NCI-H2171 treated with DMSO at 0.1 percent for 48 hours (cell line): ENCODE measurements at regions not wholly inside any gene's neighbourhood (a gene's known extent, or its start where the extent isn't known, plus 50 kb on each side); places are given as distances from the start of the nearest gene placed in this dataset.

Source experiments
- DNase-seq: peaks from one replicate; lab custom pipeline; 2025; lab: John Stamatoyannopoulos, UW

DNA sequence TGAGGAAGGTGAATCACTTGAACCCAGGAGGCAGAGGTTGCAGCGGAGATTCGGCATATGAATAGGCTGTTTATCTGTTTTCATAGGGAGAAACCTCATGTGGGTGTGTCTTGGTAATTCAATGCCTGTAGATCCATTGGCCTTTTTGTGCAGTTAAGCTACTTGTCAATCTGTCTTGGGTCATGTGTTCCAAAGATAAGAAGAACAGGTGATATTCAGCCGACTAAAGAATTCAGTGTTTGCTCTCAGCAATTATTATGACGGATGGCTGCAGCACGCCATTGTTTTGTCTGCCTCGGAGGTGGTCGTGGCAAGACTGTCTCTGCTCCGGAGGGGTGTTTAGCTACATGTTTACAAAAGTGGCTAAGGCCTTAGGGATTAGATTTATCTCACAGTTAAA, 573.0 kb upstream of the PCDH9 start:
- DNase-seq: peak; percentile 3

DNA sequence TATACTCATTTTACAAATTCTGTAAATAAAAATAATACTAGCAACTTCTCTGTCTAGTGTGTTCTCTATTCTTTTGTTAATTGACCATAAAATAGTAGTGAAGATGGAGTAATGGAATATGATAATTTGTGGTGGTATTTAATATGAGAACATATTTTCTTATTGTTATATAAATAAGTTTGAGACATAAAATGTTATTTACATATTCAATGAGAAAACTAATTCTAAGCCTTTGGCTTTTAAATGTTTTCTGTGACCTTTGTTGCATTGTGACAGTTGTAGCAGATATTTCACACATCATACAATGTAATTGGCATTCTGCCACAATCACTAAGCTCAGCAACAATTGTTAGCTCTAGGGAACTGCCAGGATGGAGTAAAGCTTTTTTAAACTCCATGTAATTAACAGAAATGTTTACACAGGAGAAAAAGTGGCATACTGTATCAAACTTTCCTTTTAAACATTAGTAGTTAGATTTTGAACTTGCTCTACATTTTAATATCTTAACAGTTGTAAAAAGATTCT, 562.1 kb upstream of the PCDH9 start:
- DNase-seq: no peak

DNA sequence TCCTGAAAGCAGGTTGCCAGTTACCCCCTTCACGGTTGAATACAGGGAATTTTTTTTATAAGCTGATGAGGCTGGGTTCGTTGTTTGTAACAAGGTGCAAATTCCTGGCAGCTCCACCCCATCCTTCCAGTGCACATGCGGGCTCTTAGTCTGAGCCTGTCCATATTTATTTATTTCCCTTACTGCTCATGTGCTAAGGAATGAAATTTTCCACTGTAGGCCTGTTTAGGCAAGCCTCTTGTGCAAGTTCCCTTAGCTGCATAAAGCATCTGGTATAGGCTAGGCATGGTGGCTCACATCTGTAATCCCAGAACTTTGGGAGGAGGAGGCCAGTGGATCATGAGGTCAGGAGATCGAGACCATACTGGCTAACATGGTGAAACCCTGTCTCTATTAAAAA, 560.9 kb upstream of the PCDH9 start:
- no peak for DNase-seq

DNA sequence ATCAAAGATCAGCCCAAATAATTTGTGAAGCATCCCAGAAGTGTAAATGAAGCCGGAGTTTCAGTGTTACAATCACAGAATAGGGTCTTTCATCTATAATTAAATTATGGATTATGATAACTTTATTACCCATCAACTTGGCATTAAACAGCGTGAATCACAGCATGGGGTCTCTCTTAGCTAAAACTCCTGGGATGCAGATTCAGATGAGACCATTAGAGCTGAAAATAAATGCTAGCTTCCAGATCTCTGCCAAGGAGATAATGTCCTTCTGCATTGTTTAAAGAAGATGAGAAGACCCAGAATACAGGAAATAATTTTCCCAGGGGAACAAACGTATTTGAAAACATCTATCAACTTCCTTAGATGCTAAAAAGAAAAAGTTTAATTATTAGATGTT, 546.0 kb upstream of the PCDH9 start:
- no peak for DNase-seq

DNA sequence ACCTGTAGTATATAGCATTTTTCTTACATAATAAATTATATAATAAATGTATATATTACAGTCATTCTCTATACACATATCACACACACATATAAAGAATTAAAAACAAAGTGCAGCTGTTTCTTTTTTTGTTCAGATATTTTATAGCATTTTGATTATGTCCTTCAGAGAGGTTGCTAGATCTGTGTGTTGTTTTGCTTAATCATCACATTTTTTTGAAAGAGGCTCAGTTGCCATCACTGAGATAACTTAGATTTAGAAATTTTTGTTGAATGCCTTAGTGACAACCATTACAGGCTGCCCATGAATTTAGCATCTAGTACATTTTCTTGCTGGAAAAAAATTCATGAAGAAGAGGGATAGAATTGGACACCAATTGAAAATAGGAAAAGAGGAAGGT, 545.2 kb upstream of the PCDH9 start:
- DNase-seq: no peak

DNA sequence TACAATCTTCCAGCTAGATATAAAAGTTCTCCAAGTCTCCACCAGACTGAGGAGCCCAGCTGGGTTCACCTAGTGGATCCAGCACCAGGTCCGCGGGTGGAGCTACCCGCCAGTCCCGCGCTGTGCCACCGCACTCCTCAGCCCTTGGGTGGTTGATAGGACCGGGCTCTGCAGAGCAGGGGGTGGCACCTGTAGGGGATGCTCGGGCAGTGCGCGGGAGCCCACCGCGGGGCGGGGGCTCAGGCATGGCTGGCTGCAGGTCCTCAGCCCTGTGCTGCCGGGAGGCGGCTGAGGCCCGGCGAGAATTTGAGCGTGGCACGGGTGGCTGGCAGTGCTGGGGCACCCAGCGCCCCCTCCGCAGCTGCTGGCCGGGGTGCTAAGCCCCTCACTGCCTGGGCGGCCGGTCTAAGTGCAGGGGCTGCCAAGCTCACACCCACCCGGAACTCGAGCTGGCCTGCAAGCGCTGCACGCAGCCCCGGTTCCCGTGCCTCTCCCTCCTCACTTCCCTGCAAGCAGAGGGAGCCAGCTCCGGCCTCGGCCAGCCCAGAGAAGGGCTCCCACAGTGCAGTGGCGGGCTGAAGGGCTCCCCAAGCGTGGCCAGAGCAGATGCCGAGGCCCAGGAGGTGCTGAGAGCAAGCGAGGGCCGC, 542.8 kb upstream of the PCDH9 start:
- no peak for DNase-seq

DNA sequence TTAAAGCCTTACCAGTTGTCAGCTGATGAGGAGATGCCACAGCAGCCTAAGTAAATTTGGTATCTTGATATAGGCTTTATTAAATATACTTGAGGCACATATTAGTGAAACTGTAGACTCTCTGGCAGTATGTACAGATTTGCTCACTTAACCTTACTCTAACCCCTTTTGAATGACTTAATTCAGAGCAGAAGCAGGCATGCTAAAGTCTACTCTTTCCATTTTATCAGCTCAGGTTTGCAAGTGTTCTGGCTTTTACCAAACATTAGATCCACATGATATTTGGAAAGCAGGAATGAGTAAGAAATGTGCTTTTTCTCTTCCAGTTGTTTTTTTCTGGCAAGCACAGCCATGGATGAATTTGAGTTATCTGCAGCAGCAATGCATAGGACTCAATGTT, 541.0 kb upstream of the PCDH9 start:
- DNase-seq: no peak

DNA sequence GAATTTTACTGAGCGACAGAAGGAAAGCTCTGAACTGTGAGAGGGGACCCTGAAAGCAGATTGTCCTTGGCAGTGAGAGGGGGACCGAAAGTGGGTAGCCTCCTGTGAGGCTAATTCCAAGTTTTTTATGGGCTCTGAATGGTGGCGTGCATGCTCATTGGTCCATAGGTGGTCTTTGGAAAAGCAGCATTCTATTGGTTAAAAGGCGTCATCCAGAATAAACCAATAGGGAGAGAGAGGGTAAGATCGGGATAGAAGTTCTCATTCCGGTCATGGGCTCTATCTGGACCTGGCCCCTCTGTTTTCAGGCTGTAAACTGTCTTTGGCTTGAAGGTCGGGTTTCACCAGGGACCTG, 539.8 kb upstream of the PCDH9 start:
- DNase-seq: no peak

DNA sequence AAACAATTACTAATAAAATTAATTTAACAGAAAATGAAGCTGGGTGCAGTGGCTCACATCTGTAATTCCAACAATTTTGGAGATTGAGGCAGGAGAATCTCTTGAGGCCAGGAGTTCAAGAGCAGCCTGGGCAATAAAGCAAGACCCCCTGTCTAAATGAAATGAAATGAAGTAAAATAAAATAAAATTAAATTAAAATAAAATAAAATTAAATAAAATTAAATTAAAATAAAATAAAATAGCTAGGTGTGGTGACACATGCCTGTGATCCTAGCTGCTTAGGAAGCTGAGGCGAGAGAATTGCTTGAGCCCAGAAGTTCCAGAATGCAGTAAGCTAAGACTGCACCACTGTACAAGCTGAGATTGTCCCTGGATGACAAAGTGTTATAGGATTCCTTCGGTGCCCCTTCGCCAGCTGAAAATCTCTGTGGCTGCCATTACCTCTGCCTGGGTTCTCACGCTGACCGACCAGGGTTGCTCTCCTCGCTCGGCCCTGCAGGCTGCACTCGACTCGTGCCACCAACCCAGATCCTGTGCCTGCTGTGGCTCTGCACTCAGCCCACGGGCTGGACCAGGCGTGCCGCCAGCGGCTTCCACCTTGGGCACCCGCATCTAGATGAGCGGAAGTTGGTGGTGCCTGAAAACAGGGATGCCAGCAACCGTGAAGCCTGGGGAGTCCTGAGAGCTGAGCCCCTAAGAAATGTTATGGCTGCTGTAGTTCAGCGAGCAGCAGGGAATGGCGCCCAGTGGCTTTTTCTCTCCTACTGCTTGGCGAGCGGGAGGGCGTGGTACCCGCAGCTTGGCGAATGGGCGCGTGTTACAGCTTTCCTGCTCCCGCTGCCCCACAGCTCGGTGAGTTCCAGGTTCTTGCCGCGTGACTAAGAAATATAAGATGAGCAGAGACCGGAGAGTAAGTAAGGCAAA, 539.2 kb upstream of the PCDH9 start:
- no peak for DNase-seq

DNA sequence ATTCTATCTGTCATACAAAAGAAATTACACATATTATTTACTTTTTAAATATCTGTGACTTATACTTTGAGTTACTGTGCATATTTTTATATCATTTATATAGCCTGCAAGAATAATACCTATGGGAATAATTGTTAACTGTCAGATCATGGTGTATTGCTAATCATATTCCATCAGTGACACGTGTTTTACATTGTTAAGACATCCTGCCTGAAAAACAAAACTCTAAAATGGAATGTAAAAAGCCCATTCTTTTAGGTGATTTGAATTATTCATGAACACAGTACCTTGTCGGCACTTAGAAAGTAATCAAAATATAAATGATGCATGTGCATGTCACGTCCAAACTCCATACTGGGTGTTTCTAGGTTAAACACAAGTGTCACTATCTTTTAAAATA, 533.8 kb upstream of the PCDH9 start:
- DNase-seq: no peak

- DNase-seq: no peak
Measured at GRCh38 chr13:67763384-67763783, 533.2 kb upstream of the PCDH9 start.

GRCh38 chr13:67758975-67759374, 528.8 kb upstream of the PCDH9 start:
- no peak for DNase-seq

DNA sequence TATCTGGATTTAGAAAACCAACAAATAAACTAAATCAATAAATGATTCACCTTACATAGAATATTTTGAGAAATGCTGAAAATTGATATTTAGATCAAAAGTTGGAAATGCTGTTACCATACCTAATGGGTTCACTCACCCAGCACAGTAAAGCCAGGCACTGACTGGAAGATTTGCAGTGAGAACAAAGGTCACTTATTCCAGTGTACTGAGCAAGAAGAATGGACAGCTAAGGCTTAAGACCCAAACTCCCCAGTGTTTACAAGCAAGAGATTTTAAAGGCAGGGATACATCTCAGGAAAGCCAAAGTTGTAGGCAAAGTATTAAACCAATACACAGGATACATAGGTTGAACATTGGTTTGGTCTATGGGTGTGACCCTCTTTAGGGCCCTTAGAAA, 523.9 kb upstream of the PCDH9 start:
- DNase-seq: no peak

- DNase-seq: no peak
Measured at GRCh38 chr13:67752759-67753158, 522.6 kb upstream of the PCDH9 start.

DNA sequence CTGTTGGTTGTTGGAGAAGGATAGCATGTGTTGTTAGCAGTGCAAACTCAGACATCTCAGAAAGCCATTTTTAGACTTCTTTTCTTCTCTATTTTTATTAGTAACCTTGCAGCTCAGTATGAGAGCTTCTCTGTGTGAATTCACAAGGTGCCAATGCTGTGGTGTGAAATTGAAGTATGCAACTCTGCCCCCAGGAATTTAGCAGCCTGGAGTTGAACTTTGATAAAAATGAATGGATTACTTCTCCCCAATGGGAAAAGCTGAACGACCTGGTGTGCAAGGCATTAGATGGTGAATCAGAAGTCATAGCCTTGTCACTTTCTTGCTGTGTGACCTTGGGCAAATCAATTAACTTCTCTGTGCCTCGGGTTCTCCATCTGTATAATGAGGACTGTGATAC, 512.3 kb upstream of the PCDH9 start:
- no peak for DNase-seq

- no peak for DNase-seq
Measured at GRCh38 chr13:67740871-67741535, 510.9 kb upstream of the PCDH9 start.

DNA sequence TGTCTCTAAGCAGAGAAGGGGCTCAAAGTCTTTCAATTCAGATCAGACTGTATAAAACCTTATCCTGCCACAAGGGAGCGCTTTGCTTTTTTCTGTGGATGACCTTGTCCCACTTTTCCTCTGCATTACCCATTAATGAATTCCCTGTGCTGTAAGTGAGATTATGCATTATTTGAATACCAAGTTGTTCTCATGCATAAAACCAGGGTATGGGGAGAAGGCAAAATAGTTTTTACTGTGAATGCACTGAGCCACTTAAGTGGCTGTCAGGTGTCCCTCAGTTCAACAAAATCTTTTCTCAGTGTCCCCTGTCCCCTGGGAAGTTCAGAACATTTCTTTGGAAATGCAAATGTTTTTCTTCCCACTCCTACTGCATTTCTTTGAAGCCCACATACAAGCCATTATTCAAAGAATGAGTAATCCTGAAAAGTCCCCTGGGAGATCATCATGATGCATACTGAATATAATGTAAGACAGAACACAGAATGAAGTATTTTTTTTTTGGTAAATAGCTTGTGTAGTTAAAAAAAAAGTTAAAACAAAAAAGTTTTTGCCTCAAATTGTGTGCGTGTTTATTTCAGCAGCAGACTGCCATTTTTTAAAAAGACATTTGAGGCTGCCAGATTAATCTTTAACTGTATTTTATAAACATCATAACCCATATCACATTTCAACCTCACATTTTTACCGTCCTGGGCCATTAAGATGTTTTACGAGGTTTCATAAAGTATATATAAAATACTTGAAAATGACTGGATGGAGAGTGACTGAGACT, 506.7 kb upstream of the PCDH9 start:
- no peak for DNase-seq

DNA sequence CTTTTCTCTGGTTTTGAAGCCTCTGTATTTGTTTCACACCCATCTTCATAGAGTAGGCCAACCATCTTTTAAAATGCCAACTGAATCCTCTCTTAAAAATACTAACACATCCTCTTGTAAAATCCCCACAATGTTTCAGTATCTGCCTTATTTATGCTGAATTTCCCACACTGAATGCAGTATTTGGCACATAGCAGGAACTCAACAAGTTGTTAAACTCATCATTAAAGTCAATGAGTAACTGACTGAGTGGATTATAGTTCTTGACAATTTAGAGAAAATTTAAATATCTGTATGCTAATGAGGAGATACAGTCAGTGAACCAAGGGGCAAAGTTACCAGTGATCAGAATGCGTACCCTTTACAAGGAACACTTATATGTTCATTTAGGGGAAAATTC, 505.5 kb upstream of the PCDH9 start:
- DNase-seq: no peak

DNA sequence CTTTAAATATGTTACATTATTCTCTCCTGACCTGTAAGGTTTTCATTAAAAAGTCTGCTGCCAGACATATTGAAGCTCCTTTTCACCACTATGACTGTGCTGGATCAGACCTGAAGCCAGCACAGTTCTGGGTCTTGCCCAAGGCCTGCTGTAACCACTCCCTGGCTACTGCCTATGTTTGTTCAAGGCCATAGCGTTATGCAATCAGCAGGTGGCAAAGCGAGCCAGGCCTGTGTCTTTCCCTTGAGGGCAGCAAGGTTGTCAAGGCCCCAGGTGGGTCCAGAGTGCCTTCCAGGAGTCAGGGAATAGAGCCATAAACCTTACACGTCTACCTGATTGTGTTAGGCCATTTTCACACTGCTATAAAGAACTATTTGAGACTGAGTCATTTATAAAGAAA, 496.8 kb upstream of the PCDH9 start:
- no peak for DNase-seq

GRCh38 chr13:67725999-67726398, 495.9 kb upstream of the PCDH9 start:
- no peak for DNase-seq

- no peak for DNase-seq
Measured at GRCh38 chr13:67713571-67713970, 483.4 kb upstream of the PCDH9 start.

DNA sequence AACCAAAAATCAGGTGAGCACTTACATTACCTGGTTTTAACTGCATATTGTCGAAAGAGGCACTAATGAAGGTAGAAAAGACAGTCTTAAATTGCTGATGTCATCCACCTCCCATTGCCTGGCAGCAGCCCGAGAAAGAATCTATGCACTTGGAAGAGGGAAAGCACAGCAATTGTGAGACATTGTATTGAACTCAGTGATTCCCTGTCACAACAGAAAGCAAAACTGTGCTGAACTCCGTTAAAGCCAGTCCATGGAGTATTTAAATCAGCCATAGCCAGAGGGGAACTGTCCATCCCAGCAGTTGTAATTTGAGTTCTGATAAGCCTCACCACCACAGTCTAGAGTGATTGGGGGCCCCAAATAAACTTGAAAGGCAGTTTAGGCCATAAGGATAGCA, 466.6 kb upstream of the PCDH9 start:
- DNase-seq: no peak
